ENCODE measurements at regions not wholly inside any gene's neighbourhood (a gene's known extent, or its start where the extent isn't known, plus 50 kb on each side); places are given as distances from the start of the nearest gene placed in this dataset.

- Histone ChIP-seq H3K36me3 (ENCODE audit: low read depth, missing control alignments) (no peaks in the 10 kb centered on the region), H3K9me3 (no peaks in the 10 kb centered on the region), H3K27ac (no peak overlapping the region), H3K27me3 (no peaks in the 10 kb centered on the region), H3K4me3 (no peak overlapping the region), H3K4me1 (no peaks in the 10 kb centered on the region)
- 90 to 96% methylated on average over 2 of the region's 2 CpGs for WGBS, 2 donors
- no peak for DNase-seq
- intact Hi-C loops (cut with DNase I; ENCODE audit: low total_unique reads) = no loop called here
- no peak for TF ChIP-seq POLR2A (IDR thresholded peaks at IDR 0.05)
- TF ChIP-seq, protein P1, sequence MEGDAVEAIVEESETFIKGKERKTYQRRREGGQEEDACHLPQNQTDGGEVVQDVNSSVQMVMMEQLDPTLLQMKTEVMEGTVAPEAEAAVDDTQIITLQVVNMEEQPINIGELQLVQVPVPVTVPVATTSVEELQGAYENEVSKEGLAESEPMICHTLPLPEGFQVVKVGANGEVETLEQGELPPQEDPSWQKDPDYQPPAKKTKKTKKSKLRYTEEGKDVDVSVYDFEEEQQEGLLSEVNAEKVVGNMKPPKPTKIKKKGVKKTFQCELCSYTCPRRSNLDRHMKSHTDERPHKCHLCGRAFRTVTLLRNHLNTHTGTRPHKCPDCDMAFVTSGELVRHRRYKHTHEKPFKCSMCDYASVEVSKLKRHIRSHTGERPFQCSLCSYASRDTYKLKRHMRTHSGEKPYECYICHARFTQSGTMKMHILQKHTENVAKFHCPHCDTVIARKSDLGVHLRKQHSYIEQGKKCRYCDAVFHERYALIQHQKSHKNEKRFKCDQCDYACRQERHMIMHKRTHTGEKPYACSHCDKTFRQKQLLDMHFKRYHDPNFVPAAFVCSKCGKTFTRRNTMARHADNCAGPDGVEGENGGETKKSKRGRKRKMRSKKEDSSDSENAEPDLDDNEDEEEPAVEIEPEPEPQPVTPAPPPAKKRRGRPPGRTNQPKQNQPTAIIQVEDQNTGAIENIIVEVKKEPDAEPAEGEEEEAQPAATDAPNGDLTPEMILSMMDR (IDR thresholded peaks at IDR 0.05) = no peak
Measured at GRCh38 chrX:21056622-21057021, 317.6 kb upstream of the CNKSR2 start.

DNA sequence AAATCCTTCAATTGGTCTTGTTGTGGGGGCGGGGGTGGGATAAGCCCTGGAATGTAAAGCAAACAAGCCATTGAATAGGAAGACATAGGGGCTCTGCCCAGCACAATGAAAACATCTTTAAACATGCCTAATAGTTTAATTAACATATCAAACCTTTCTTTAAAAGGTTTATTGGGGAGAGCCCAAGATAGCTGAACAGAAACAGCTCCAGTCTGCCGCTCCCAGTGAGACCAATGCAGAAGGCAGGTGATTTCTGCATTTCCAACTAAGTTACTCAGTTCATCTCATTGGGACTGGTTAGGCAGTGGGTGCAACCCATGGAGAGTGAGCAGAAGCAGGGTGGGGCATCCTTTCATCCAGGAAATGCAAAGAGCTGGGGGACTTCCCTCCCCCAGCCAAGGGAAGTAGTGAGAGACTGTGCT lies 327.2 kb upstream of the CNKSR2 start:
- no peak overlapping the region for H3K27ac ChIP-seq
- H3K4me1 ChIP-seq = no peaks in the 10 kb centered on the region
- H3K4me3 ChIP-seq = no peak overlapping the region
- intact Hi-C loops (cut with DNase I; ENCODE audit: low total_unique reads) = no loop called here
- no peak for DNase-seq
- 57 to 67% methylated on average over 2 of the region's 2 CpGs for WGBS, 2 donors
- H3K36me3 ChIP-seq (ENCODE audit: low read depth, missing control alignments) = no peaks in the 10 kb centered on the region
- TF ChIP-seq, protein P1 (IDR thresholded peaks at IDR 0.05) = no peak
- no peak for TF ChIP-seq POLR2A (IDR thresholded peaks at IDR 0.05)
- H3K27me3 ChIP-seq = no peaks in the 10 kb centered on the region
- H3K9me3 ChIP-seq = no peaks in the 10 kb centered on the region

DNA sequence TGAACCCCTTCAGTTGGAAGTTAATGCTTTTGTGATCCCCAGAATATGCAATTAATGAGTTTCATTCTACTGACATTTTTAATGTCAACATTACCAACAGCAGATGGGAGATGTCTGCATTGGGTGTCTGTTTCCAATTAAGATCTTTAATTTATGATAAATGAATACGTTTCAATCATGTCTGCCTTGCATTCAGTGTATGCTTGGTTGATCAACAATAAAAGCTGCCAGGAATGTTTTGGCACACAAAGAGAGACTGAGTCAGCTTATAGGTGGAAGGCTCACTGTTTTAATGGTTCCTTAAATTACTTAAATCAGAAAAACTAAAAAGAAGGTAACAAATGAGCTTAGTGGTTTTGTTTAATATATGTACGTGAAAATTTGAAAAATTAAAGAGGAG lies 359.9 kb upstream of the CNKSR2 start:
- H3K27ac ChIP-seq = no peak overlapping the region
- H3K9me3 ChIP-seq = no peaks in the 10 kb centered on the region
- WGBS, 2 donors = 50 to 69% methylated on average over 2 of the region's 2 CpGs
- no peak for TF ChIP-seq POLR2A (IDR thresholded peaks at IDR 0.05)
- no peaks in the 10 kb centered on the region for H3K36me3 ChIP-seq (ENCODE audit: low read depth, missing control alignments)
- H3K4me1 ChIP-seq = no peaks in the 10 kb centered on the region
- DNase-seq = no peak
- H3K27me3 ChIP-seq = no peaks in the 10 kb centered on the region
- intact Hi-C loops (cut with DNase I; ENCODE audit: low total_unique reads) = no loop called here
- no peak overlapping the region for H3K4me3 ChIP-seq

DNA sequence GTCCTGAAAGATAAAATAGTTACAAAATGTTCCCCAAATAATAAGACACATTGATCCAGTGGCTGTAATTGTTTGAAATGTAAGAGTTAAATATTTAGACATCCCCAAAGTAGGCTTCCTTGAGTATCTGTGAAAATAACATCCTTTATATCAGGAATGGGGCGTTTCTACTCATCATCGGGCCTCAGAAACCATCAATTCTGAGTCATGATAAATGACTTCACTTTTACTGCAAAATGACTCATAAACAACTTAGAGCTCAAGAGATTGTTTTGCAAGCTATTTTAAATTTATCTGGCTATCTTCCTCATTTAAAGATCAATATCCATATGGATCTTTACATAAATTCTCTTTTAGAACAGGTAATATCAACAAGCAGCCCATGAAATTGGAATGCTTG lies 369.4 kb upstream of the CNKSR2 start:
- H3K9me3 ChIP-seq = no peaks in the 10 kb centered on the region
- no peak for DNase-seq
- intact Hi-C loops (cut with DNase I; ENCODE audit: low total_unique reads) = no loop called here
- no peaks in the 10 kb centered on the region for H3K36me3 ChIP-seq (ENCODE audit: low read depth, missing control alignments)
- no peak overlapping the region for H3K4me3 ChIP-seq
- H3K4me1 ChIP-seq = no peaks in the 10 kb centered on the region
- no peak overlapping the region for H3K27ac ChIP-seq
- TF ChIP-seq, protein P1 (IDR thresholded peaks at IDR 0.05) = no peak
- no peak for TF ChIP-seq POLR2A (IDR thresholded peaks at IDR 0.05)
- no peaks in the 10 kb centered on the region for H3K27me3 ChIP-seq
- WGBS, 2 donors = 46 to 56% methylated on average over 2 of the region's 2 CpGs

- intact Hi-C loops (cut with DNase I; ENCODE audit: low total_unique reads) = no loop called here
Measured at GRCh38 chrX:20995829-20996228, 378.4 kb upstream of the CNKSR2 start.

More at GRCh38 chrX:20995829-20996228, 378.4 kb upstream of the CNKSR2 start:
- H3K4me1 ChIP-seq = no peaks in the 10 kb centered on the region
- H3K27ac ChIP-seq = no peak overlapping the region
- H3K36me3 ChIP-seq (ENCODE audit: low read depth, missing control alignments) = no peaks in the 10 kb centered on the region
- H3K27me3 ChIP-seq = no peaks in the 10 kb centered on the region
- no peak for DNase-seq
- 40 to 58% methylated on average over 2 of the region's 2 CpGs for WGBS, 2 donors
- no peak overlapping the region for H3K4me3 ChIP-seq
- H3K9me3 ChIP-seq = no peaks in the 10 kb centered on the region
- no peak for TF ChIP-seq POLR2A (IDR thresholded peaks at IDR 0.05)
- TF ChIP-seq, protein P1 (IDR thresholded peaks at IDR 0.05) = no peak
